HG02884 (cell line): ENCODE measurements at regions not wholly inside any gene's neighbourhood (a gene's known extent, or its start where the extent isn't known, plus 50 kb on each side); places are given as distances from the start of the nearest gene placed in this dataset.
A peak's percentile ranks its signal among the peaks of the same experiment; 100 is the strongest.

Source experiments
- ATAC-seq: cut with Tn5 transposase; IDR thresholded peaks from one replicate; pipeline ENCODE4 v1.9.1; 2021; ENCODE audit warnings: mild to moderate bottlenecking, moderate library complexity; ENCODE audit not compliant: unreplicated experiment

- no peak for ATAC-seq
Observed at GRCh38 chr5:5014586-5015235, 125.4 kb upstream of the ADAMTS16 start.

DNA sequence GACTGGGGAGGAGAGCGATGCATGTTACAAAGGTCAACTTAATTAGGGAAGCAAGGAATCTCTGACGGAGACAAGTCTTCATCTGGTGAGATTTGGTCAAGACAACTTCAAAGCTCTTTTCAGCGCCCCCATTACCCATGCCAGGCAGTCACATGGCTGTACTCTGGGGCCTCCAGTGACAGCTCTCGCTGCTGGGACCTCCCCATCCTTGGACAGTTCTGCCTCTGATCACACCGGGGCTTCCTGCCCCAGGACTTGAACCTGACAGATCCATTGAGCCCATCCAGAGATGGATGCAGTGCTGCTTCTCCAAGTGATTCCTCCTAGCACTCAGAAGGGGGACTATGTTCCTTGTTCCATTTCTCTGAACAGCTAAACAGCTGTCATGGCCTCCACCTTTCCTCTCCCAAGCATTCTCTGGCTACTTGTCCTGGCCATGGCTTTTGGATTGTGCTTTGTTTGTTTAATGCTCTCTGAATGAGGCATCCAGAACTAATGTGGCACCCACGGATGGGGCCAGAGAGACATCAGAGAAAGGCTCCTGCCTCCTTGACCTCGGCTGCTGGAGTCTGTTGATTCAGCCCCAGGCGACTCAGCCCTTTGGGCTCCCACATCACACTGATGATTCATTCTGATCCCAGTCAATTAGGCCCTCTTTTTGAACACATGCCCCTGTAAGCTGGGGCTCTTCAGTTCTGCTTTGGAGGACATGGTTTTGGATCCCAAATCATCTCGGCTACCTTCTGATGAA lies 122.1 kb upstream of the ADAMTS16 start:
- ATAC-seq, result no peak

- no peak for ATAC-seq
Observed at GRCh38 chr5:5018578-5018970, 121.6 kb upstream of the ADAMTS16 start.

GRCh38 chr5:5021436-5021835 lies 118.7 kb upstream of the ADAMTS16 start:
- ATAC-seq, result no peak

- ATAC-seq, result no peak
Observed at GRCh38 chr5:5025098-5025773, 114.9 kb upstream of the ADAMTS16 start.

- no peak for ATAC-seq
Observed at GRCh38 chr5:5025774-5026408, 114.2 kb upstream of the ADAMTS16 start.

DNA sequence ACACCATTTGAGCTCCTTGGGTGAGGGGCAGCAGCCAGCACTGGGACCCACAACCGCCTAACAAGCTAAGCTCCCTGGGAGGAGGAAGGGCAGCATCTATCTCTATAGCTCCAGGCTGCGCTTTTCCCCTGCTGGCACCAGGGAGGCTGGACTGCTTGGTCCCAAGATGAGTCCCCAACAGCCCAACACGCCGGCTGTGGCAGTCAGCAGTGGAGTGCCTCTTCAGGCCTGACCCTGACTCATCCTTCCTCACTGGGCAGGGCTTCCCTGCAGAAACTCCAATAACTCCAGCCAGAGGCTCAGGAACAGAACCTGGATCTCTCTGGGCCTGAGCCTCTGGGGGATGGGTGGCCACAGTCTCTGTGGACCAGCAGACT lies 113.7 kb upstream of the ADAMTS16 start:
- ATAC-seq, result no peak

DNA sequence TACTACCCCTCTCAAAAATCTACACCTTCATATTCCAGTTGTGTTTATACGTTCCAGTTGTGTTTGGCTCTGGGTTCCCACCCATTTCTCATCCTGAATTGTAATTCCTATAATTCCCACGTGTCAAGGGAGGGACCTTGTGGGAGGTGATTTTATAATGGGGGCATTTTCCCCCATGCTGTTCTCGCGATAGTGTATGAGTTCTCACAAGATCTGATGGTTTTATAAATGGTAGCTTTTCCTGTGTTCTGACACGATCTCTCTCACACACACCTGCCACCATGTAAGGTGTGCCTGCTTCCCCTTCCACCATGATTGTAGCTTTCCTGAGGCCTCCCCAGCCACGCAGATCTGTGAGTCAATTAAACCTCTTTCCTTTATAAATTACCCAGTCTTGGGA lies 108.5 kb upstream of the ADAMTS16 start:
- ATAC-seq, result no peak

GRCh38 chr5:5037674-5038073 lies 102.5 kb upstream of the ADAMTS16 start:
- no peak for ATAC-seq

DNA sequence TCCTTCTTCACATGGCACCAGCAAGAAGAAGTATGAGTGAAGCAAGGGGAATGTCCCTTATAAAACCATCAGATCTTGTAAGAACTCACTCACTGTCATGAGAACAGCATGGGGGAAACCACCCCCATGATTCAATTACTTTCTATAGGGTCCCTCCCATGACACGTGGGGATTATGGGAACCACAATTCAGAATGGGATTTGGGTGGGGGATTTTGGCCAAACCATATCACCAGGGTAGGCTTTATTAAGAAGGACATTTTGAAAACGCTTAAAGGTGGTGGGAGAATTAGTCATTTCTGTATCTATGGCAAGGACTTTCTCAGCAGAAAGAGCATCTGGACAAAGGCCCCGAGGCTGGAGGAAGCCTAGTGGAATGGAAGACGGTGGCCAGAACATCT lies 100.2 kb upstream of the ADAMTS16 start:
- no peak for ATAC-seq

DNA sequence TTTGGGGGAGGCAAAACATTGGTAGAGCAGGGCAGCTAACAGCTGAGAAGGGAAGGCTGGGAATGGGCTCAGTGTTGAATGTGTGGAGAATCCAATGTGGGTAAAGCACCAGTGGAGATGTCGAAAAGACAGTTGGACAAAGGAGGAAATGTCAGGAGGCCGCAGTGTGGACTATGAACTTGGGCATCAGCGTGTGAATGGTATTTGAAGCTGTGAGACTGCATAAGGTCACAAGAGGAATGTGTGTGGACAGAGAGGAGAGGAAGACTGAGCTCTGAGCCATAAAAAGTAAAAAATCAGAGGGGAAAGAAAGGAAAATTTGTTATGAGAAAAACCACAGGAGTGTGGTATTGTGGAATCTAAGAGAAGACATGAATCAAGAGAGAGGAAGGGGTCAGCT lies 99.4 kb upstream of the ADAMTS16 start:
- no peak for ATAC-seq

DNA sequence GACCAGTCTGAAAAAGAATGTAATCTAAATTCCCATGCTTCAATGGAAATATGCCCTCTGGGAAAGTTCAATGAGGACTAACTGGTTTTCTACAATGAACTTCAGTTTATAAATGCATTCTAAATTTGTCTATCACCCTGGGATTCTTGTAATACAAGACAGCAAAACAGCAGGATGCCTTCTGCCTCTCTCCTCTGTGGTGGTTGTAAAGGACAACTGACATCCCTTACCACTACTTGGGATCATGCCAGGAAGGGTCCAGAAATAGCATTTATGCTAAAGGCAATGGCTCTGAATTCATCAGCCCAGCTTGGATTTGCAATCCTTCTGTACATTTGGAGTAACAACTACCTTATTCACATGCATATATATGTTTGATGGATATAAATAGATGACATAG lies 97.3 kb upstream of the ADAMTS16 start:
- ATAC-seq, result no peak

DNA sequence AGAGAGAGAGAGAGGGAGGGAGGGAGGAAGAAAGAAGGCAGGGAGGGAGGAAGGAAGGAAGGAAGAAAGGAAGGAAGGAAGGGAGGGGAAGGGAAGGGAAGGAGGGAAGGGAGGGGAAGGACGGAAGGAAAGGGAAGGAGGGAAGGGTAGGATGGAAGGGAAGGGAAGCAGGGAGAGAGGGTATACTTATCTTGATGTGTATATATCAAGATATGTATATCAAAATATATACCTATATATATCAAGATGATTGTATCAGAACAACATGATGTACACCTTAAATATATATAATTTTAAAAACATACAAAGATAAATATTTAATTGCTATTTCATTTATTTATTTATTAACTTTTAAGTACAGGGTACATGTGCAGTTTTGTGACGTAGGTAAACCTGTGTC lies 96.8 kb upstream of the ADAMTS16 start:
- ATAC-seq, result no peak

GRCh38 chr5:5044247-5044840 lies 95.8 kb upstream of the ADAMTS16 start:
- no peak for ATAC-seq

GRCh38 chr5:5046680-5047502 lies 93.2 kb upstream of the ADAMTS16 start:
- ATAC-seq, result peak; percentile 81

DNA sequence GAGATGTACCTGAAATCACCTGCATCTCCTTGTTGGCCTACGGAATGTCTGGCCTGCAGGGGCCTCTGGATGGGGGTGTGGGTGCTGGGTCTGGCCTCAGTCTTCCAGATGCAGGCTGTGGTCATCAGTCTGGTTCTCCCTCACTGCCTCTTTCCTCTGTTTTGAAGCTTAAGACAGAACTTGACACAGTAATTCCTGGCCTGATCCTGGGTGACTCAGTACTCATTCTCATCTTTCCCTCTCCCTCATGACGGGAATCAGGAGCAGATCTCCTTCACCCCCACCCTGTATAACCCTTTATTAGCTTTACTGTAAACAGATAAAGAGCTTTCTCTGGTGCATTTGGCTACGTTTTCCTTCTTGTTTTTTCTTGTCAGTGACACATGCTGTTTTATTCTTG lies 89.3 kb upstream of the ADAMTS16 start:
- no peak for ATAC-seq

- ATAC-seq, result no peak
Observed at GRCh38 chr5:5055712-5056111, 84.4 kb upstream of the ADAMTS16 start.

GRCh38 chr5:5061836-5062235 lies 78.3 kb upstream of the ADAMTS16 start:
- no peak for ATAC-seq

DNA sequence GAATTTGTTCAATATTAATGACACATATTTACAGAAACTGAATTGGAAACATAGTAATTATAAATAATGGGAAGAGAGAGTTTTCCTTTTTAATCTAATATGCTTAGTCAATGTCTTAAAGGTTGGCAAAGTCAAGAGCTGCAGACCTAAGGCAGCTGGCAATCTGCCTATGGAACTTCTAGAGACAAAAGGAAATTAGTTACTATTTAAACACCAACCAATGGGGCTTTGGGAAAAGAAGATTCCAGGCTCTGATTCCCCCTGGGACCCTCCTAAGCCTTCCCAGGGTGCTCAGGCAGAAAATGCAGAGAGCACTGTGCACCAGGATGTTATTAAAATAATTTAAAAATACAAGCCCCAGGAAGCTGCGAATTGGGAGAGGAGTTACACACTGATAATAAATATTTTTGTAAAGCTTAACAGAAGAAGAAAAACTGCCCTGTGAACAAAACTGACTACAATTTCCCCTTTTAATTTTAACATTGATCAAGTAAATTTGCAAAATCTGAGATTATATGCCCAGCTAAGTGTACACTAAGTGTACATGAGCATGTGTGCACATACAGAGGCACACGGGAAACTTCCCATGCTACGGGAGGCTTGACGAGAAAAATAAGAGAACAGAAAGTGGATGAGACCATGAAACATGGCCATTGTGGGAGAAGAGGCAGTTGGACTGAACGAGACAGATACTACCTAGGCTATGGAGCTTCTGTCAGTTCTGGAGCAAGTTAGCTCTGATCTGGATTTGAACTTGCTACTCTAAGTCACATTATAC lies 77.4 kb upstream of the ADAMTS16 start:
- ATAC-seq, result no peak

GRCh38 chr5:5063533-5063953 lies 76.6 kb upstream of the ADAMTS16 start:
- no peak for ATAC-seq
